NCI-H1092 treated with DMSO at 0.1 percent for 48 hours (cell line): ENCODE measurements at regions not wholly inside any gene's neighbourhood (a gene's known extent, or its start where the extent isn't known, plus 50 kb on each side); places are given as distances from the start of the nearest gene placed in this dataset.
"Not testable (repeated sequence)": the region's sequence is repeated elsewhere in the genome, so short reads cannot be mapped to it uniquely, and the experiment has no call there.

ENCODE experiments used
- DNase-seq: peaks from one replicate; lab custom pipeline; 2025; lab: John Stamatoyannopoulos, UW

- DNase-seq: no peak
Measured at GRCh38 chr10:65033957-65034356, 1512.8 kb downstream of the REEP3 start.

- DNase-seq: no peak
Measured at GRCh38 chr10:65040796-65041195, 1519.6 kb downstream of the REEP3 start.

GRCh38 chr10:65041307-65041706, 1520.1 kb downstream of the REEP3 start:
- no peak for DNase-seq

- no peak for DNase-seq
Measured at GRCh38 chr10:65042496-65042895, 1521.3 kb downstream of the REEP3 start.

- no peak for DNase-seq
Measured at GRCh38 chr10:65046831-65047230, 1525.6 kb downstream of the REEP3 start.

- not testable (repeated sequence) for DNase-seq
Measured at GRCh38 chr10:65052111-65052510, 1530.9 kb downstream of the REEP3 start.

- DNase-seq: not testable (repeated sequence)
Measured at GRCh38 chr10:65053397-65053796, 1532.2 kb downstream of the REEP3 start.

- DNase-seq: not testable (repeated sequence)
Measured at GRCh38 chr10:65053831-65054351, 1532.7 kb downstream of the REEP3 start.

GRCh38 chr10:65054701-65055100, 1533.5 kb downstream of the REEP3 start:
- not testable (repeated sequence) for DNase-seq

GRCh38 chr10:65065278-65065677, 1544.1 kb downstream of the REEP3 start:
- DNase-seq: no peak

- no peak for DNase-seq
Measured at GRCh38 chr10:65083222-65083621, 1562.0 kb downstream of the REEP3 start.

GRCh38 chr10:65090991-65091390, 1569.8 kb downstream of the REEP3 start:
- DNase-seq: no peak

- no peak for DNase-seq
Measured at GRCh38 chr10:65100146-65100545, 1578.9 kb downstream of the REEP3 start.

GRCh38 chr10:65100881-65101280, 1579.7 kb downstream of the REEP3 start:
- not testable (repeated sequence) for DNase-seq

- DNase-seq: no peak
Measured at GRCh38 chr10:65110009-65110408, 1588.8 kb downstream of the REEP3 start.

- DNase-seq: not testable (repeated sequence)
Measured at GRCh38 chr10:65111059-65111458, 1589.9 kb downstream of the REEP3 start.

- DNase-seq: no peak
Measured at GRCh38 chr10:65112573-65112972, 1591.4 kb downstream of the REEP3 start.

GRCh38 chr10:65123120-65123519, 1601.9 kb downstream of the REEP3 start:
- DNase-seq: no peak

GRCh38 chr10:65125212-65125611, 1604.0 kb downstream of the REEP3 start:
- no peak for DNase-seq

- no peak for DNase-seq
Measured at GRCh38 chr10:65126288-65126687, 1605.1 kb downstream of the REEP3 start.

GRCh38 chr10:65128277-65128676, 1607.1 kb downstream of the REEP3 start:
- no peak for DNase-seq

GRCh38 chr10:65130162-65130758, 1609.1 kb downstream of the REEP3 start:
- no peak for DNase-seq

- no peak for DNase-seq
Measured at GRCh38 chr10:65133652-65134051, 1612.5 kb downstream of the REEP3 start.

- no peak for DNase-seq
Measured at GRCh38 chr10:65135508-65135907, 1614.3 kb downstream of the REEP3 start.
